ENCODE measurements at regions not wholly inside any gene's neighbourhood (a gene's known extent, or its start where the extent isn't known, plus 50 kb on each side); places are given as distances from the start of the nearest gene placed in this dataset.

- no peak for TF ChIP-seq REST (IDR thresholded peaks at IDR 0.05)
- no peak for TF ChIP-seq ZC3H11A (IDR thresholded peaks at IDR 0.05)
- no peak for TF ChIP-seq TP53 (CRISPR knock-in tag; IDR thresholded peaks at IDR 0.05)
- TF ChIP-seq RNF2 (IDR thresholded peaks at IDR 0.05; ENCODE audit: borderline replicate concordance, low read depth): no peak
- no peak for TF ChIP-seq MAX (IDR thresholded peaks at IDR 0.05)
- no peak for TF ChIP-seq CTCF (IDR thresholded peaks at IDR 0.05)
- TF ChIP-seq ZFP36 (IDR thresholded peaks at IDR 0.05; ENCODE audit: borderline replicate concordance, partially characterized antibody): no peak
- TF ChIP-seq CBX2 (IDR thresholded peaks at IDR 0.05; ENCODE audit: borderline replicate concordance, low read depth): no peak
- no peak for TF ChIP-seq HES2 (IDR thresholded peaks at IDR 0.05)
- no peak for TF ChIP-seq SMC3 (IDR thresholded peaks at IDR 0.05)
- TF ChIP-seq FOXS1 (CRISPR knock-in tag; IDR thresholded peaks at IDR 0.05): no peak
- TF ChIP-seq RAD21 (conservative IDR thresholded peaks at IDR 0.05 in 1 of 2, IDR thresholded peaks at IDR 0.05 in 1 of 2): peak in 1 of 2 experiments; percentile 41; a peak in 1 of 5 replicates
- TF ChIP-seq FOSB (CRISPR knock-in tag; IDR thresholded peaks at IDR 0.05): no peak
These were observed 139.3 kb downstream of the LYPLAL1 start (continued) for GRCh38 chr1:219312967-219313366.

GRCh38 chr1:219310181-219310728 is 136.6 kb downstream of the LYPLAL1 start:
- WGBS (ENCODE audit: missing lambda C conversion rate): 0% methylated on average over 1 of the region's 1 CpG
- Histone ChIP-seq H3K4me2 (peak overlapping the region; percentile 23; the same call in 2 of the 3 replicates), H3K27ac (peak overlapping the region; percentile 55 to 66), H3K4me1 (peaks cover 37% of the 10 kb centered on the region), H3K9me3 (no peaks in the 10 kb centered on the region; the same call in 2 of the 3 replicates), H3K4me3 (no peak overlapping the region)
- DNase-seq (ENCODE audit: low read depth in 1 of 2, low spot score in 1 of 2): peak in 1 of 2 experiments; percentile 74
- TF ChIP-seq MAFK (IDR thresholded peaks at IDR 0.05; ENCODE audit: partially characterized antibody) (no peak), RFX5 (IDR thresholded peaks at IDR 0.05) (no peak), GATA3 (IDR thresholded peaks at IDR 0.05; ENCODE audit: borderline replicate concordance) (peak; percentile 88), RAD21 (conservative IDR thresholded peaks at IDR 0.05 in 1 of 2, IDR thresholded peaks at IDR 0.05 in 1 of 2) (peak in 1 of 2 experiments; percentile 38; a peak in 1 of 5 replicates), FOSL2 (IDR thresholded peaks at IDR 0.05) (peak; percentile 38; the same call in 1 of the 2 replicates), FOSL2 (CRISPR knock-in tag; IDR thresholded peaks at IDR 0.05) (no peak), HDAC2 (IDR thresholded peaks at IDR 0.05) (no peak), JUN (IDR thresholded peaks at IDR 0.05) (peak; percentile 49 to 67; a peak in 2 of 5 replicates), CBX8 (IDR thresholded peaks at IDR 0.05) (no peak), HOXA7 (CRISPR knock-in tag; IDR thresholded peaks at IDR 0.05) (no peak), BCL3 (IDR thresholded peaks at IDR 0.05) (0 out of 3 replicates have a peak, but pooled peaks have one; percentile 72), ATOH8 (CRISPR knock-in tag; IDR thresholded peaks at IDR 0.05; ENCODE audit: low read depth) (no peak), SMC3 (IDR thresholded peaks at IDR 0.05) (peak; percentile 38; the same call in 2 of the 3 replicates), MAZ (IDR thresholded peaks at IDR 0.05; ENCODE audit: borderline replicate concordance, low read depth, low read length) (no peak), JUNB (IDR thresholded peaks at IDR 0.05) (peak; percentile 85), EP300 (IDR thresholded peaks at IDR 0.05) (peak; percentile 76 to 79; a peak in 3 of 5 replicates), CTCF (IDR thresholded peaks at IDR 0.05) (no peak)
- CTCF ChIA-PET: no interaction called here
- peak; percentile 62 to 74 for ATAC-seq
- POLR2A ChIA-PET: interaction anchor here (0.6 to 1.2 kb wide), 3 partner anchors 63 to 965 kb away, joined by 3 to 4 read pairs (median 3); no protein-coding TSS in a partner anchor
- no peak for FAIRE-seq

Measured in A549 (cell line).